Kasumi-1 (cell line): ENCODE measurements at regions not wholly inside any gene's neighbourhood (a gene's known extent, or its start where the extent isn't known, plus 50 kb on each side); places are given as distances from the start of the nearest gene placed in this dataset.
"Not testable (repeated sequence)": the region's sequence is repeated elsewhere in the genome, so short reads cannot be mapped to it uniquely, and the experiment has no call there.

Experiments
- DNase-seq, 2 experiments: peaks; one replicate each; lab custom pipeline; 2025; lab: John Stamatoyannopoulos, UW

DNA sequence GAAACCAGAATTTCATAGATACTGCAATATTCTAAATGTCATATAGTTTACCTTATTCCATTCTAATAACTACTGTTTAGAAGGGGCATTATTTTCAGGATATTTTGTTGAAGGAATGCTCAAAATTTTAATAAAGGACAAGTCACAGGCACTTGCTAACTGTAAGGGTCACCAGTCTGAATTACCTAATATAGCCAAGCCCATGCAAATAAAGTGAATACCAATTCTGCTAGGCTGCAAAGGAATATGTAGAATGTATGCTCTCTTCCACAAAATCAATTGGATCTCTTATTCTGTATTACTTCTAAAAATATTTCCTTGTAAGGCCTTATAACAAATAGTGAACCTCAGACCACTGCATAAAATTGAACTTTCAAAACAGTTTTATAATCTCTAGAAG is 52.3 kb upstream of the FAT4 start:
- no peak for DNase-seq

DNA sequence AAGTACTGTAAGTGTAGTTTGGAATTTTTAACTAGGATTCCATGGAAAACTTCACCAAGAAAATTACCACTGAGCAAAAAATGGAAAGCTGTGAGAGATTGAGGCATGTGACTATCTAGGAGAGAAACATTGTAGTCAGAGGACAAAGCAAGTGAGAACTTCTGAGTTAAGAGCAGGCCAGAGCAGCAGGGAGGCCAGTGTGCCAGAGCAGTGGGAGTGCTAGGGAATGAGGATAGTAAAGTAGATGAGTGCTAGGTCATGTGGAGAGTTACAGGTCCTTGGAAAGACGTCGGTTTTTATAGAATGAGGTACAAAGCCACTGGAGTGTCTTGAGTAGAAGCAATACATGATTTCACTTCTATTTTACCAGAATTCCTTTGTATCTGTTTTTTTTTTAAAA is 52.7 kb upstream of the FAT4 start:
- no peak for DNase-seq

DNA sequence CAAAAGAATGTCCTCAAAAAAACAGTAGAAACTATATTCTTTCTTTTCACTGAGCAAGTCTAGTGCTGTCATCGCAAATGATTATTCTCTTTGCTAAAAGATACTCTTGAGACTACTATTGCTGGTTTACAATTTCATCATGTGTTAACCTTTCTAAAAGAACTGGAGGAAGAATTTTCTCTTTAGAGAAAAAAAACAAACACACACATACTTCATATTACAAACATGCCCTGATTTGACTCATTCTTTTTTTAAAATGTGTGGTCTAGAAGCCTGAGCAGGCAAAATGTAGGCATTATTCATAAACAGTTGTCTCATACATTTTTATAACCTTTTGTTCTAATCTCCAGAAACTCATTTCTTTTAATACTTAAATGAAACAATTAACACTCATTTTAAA is 60.6 kb upstream of the FAT4 start:
- DNase-seq: no peak

DNA sequence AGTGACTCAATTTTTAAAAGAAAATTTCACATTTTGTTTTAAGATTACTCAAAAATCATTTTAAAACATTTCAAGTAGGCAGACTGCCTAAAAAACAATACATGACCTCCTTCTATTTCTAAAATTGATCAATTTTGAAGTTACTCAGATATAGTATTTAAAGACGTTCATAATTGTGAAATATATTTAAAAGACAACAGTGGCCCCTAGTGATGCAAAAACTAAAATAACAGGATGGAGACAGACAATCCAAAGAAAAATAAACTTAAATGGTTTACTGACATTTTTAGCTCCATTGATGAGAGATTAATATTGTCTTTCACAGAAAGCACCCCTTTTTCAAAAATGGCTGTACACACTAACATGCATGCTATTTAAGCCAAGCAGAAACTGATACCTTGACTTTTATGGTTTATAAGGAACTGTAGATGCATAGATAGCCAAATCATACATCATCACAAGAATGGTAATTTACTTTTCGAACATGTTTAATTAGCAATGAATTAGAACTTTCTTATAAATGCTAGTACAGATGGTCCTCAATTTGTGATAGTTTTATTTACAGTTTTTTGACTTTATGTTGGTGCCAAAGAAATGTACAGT is 69.8 kb upstream of the FAT4 start:
- peak; percentile 36 to 55 for DNase-seq

DNA sequence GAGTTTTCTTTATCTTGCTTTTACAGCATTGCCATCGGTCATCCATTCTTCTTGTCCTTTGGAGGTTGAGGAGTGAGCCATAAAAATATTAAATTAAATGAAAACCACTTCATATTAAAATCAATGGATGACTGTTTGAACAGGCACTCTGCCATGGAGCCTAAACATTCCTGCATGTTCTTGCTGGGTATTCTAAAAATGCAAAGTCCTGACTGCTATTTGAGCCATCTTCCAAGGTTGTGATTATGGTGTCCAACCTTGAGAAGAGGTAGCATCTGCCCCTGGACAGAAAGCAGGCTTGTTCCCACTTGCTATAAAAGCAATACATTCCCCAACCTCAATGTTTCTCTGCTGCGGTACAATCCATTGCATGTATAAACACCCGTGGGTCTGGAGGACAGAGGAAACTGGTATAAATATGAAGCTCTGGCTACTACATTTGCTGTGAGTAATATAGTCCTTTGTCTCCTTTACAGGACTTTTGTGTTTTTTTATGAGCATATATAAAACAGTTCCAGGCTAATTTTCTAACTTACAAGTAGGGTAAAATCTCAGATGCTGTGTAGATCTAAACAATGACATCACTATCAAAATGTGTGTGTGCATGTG is 70.9 kb upstream of the FAT4 start:
- no peak for DNase-seq

DNA sequence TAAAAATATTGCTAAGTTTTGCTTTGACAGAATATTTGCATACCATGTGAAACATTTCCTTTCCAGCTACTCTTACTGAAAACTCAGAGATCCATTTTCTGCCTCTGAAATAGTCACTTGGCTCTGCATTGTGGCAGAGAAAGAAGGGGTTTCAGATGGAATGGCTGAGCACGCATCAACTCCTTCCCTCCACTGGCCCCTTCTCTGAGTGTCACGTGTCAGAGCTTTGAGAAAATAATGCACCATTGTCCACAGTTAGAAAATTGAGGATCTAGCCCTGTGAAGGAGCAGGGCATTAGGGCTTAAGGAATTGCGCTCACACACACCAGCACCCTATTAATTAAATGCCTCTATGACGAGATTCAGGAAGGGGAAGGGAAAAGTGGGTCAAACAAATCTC is 78.8 kb upstream of the FAT4 start:
- DNase-seq: no peak

DNA sequence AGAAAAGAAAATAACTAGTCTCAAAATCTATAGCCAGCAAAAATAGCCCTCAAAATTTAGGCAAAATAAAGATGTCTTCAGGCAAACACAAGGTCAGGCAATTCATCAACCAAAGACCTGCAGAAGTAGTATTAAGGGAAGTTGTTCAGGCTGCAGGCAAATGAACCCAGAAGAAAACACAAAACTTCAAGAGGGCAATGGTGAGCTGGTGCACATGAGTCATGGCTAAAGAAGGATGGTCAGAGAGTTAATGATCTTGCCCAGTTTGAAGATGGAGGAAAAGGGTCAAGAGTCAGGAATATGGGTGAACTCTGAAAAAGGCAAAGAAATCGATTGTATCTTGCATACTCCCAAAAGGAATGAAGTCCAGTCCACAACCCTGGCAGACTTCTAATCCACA is 83.1 kb upstream of the FAT4 start:
- DNase-seq: no peak

DNA sequence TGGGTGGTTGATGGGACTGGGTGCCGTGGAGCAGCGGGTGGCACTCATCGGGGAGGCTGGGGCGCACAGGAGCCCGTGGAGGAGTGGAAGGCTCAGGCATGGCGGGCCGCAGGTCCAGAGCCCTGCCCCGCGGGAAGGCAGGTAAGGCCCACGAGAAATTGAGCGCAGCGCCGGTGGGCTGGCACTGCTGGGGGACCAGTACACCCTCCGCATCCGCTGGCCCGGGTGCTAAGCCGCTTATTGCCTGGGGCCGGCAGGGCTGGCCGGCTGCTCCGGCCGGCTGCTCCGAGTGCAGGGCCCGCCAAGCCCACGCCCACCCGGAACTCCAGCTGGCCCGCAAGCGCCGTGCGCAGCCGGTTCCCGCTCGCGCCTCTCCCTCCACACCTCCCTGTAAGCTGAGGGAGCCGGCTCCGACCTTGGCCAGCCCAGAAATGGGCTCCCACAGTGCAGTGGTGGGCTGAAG is 85.1 kb upstream of the FAT4 start:
- no peak for DNase-seq

DNA sequence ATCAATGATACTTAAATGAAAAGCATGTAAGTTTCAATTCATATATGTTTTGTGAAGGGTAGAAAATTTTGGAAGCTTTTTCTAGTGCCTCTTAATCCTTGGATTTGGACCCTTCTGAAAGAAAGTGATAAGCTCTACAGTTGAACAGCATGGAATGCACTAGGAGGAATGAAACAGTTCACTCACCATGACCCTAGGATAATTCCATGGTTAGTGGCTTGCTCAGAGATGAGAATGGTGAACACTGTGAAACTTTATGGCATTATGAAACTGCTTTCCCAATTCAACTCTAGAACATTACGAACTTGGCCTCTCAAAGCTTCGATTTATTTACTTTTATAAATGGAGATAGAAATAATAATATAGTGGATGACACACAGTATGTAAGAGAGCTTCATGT is 88.9 kb upstream of the FAT4 start:
- DNase-seq: no peak

DNA sequence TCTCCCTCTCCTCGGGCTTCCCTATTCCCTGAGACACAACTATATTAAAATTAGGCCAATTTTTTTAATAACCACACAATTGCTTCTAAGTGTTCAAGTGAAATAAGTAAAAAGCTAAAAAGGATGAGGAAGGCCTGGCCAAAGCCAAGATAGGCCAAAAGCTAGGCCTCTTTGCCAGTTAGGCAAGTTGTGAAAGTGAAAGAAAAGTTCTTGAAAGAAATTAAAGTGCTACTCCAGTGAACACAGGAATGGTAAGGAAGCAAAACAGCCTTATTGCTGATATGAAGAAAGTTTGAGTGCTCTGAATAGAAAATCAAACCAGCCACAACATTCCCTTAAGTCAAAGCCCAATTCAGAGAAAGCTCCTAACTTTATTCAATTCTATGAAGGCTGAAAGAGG is 114.2 kb upstream of the FAT4 start:
- DNase-seq: no peak

DNA sequence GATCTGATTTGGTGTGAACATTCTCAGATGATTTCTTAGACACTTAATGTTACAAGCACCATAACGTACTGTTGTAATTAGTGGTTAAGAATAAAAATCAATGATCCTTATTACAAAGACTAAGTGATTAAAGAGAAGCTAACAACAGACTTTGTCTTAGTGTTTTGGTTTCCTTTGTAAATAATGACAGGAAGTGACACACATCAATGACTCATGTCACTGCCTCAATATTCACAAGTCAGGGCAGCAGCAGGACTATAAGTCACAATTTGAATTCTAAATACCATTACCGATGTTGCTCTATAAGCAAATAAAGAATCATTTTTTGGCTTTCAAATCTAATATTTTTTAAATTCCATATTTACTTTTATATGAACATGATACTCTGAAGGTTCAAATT is 115.8 kb upstream of the FAT4 start:
- no peak for DNase-seq

DNA sequence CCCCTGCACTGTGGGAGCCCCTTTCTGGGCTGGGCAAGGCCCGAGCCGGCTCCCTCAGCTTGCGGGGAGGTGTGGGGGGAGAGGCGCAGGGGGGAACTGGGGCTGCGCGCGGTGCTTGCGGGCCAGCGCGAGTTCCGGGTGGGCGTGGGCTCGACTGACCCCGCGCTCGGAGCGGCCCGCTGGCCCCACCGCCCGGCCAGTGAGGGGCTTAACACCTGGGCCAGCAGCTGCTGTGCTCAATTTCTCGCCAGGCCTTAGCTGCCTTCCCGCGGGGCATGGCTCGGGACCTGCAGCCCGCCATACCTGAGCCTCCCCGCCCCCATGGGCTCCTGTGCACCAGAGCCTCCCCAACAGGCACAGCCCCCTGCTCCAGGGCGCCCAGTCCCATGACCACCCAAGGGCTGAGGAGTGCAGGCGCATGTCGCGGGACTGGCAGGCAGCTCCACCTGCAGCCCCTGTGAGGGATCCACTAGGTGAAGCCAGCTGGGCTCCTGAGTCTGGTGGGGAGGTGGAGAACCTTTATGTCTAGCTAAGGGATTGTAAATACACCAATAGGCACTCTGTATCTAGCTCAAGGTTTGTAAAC is 122.8 kb upstream of the FAT4 start:
- DNase-seq: not testable (repeated sequence)

DNA sequence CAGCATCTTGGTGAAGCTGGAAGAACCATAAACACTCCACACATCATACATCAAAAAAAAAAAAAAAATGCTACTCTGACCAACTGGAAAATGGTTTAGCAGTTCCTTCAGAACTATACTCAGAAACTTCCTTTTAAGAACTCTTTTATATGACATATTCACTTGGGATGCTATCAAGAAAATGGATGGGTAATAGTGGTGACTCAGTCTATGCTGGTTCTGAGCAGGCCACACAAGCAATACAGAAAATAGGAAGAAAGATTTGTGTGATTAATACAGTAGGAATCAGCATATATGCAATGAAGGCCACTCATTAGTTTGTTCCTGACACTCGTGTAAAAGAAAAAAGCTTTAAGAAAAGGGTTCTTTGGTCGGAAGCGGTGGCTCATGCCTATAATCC is 123.5 kb upstream of the FAT4 start:
- DNase-seq: no peak

DNA sequence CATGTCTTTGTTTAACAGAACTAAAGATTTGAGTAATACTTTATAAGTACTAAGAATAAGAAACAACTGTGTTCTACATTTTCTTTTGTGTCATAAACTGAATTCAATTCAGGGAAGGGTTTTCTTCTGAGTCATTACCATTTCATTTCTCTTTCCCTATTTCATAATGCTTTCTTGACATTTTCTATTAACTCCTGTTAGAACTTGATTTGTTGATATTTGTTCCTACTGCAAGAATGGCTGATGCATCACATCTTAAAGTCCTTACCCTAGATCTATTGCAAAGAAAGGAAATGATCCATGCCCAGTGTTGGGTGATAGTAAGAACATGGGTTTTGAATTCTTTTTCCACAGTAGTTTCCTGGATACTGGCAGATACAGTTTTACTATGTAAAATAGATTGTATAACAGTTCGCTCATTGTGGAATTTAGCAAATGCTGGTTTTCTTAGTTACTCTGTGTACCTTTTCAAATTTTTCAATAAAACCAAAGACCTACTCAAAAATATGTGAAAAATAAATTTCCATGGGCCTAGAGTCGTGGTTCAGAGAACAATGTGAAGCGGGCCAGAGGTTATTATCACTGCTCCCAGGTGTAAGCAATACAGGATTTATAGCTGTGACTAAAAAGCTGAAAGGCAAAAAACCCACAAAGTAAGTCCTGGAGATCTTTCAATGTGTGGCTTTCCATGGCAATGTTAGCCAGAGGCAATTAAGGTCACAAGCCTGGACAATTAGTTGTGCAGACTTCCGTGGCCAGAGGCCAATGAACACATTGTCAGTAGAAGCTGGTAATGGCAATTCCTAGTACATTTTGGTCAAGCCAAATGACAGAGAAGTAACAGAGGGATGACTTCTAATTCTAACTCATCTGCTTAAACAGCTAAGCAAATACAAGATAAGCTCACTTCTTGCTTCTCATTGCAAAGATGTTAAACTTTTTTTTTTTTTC is 127.3 kb upstream of the FAT4 start:
- DNase-seq: no peak

DNA sequence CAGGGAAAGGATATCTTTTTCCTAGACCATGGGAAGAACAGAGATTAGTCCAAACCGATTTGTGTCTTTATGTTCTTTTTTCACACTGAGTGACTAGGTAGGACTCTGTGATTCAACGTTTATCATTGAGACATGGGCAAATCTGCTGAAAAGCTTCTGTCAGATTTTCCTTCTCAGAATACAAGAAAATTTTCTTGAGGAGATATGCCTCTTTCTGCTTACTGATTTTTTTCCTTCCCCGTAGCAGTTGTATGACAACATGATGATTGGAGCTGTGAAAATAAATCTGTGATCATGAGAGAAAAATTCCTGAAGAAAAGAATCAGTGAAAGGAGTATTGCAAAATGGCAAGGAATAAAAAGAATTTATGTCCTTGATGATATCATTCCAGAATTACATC is 130.6 kb upstream of the FAT4 start:
- no peak for DNase-seq

DNA sequence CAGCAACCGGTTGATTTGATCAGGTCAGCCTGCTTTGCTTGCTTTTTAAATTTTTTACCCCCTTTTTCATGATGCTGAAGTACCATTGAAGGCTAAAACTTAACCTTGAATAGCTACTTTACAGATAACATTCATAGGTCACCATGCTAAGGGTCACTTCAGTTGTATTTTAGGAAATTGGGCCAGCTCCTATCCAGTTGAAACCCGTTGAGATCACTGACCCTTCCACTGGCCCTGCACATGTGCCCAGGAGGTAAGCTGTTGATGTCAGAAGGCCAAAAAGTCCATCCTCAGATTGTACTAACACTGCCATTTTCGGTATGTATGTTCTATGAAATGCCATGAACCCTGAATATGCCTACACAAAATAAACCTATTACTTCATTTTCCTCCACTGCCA is 133.0 kb upstream of the FAT4 start:
- DNase-seq: no peak

DNA sequence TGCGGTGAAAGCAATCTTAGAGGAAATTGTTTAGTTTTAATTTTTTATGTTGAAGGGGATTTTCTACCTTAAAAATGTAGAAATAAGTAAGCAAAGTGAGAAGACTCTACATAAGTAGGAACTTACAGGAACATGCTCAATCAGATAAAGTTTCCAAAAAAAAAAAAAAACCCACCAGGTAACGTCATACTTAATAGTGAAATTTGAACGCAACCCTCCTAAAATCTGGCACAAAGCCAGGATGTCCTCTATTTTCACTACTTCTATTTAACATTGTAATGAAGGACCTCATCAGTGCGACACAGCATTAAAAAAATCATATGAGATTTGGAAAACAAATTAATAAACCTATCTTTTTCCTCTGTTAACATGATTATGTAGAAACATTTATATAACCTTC is 135.0 kb upstream of the FAT4 start:
- DNase-seq: no peak

DNA sequence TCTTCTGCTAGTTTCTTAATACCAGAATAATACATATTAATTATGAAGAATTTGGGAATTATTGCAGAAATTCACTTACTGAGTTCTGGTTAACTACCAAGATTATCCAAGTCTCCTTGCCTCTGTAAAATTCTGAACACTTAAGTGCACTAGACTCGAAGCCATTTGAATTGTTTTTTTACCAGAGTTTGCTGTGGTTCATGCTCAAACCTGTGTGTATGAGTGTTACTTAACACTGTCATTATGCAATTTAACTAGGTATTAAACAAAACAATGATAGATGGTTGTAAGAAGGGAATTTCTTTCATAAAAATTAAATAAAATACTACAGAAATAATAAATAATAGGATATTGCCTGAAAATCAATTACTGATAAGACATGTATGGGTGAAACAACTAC is 145.6 kb upstream of the FAT4 start:
- no peak for DNase-seq

DNA sequence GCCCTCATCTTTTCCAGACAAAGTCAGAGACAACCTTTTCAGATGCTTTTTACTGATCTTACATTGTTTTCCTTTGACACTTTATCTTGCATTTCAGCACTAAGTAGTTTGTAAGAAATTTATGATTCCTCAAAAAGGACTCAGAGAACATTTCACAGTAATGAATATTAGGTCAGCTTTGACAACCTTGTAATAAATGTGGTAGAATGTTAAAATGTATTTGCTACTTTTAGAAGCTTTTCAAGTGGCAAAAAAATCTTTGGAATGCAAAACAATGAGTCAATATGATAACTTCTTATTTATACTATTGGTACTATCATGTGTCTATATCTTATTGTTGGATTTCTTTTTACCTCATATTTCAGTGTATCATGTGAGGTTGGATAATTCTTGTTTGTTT is 146.2 kb upstream of the FAT4 start:
- DNase-seq: no peak

DNA sequence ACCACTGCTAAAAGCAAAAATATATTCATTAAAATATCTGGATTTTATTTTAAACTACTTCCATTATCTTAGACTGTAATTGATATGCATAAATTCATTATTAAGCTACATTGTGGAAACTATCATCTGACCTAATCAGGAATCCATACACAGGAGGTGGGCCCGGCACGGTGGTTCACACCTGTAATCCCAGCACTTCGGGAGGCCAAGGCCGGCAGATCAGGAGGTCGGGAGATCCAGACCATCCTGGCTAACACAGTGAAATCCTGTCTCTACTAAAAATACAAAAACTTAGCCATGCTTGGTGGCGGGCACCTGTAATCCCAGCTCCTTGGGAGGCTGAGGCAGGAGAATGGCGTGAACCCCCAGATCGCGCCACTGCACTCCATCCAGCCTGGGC is 148.7 kb upstream of the FAT4 start:
- DNase-seq: not testable (repeated sequence)

DNA sequence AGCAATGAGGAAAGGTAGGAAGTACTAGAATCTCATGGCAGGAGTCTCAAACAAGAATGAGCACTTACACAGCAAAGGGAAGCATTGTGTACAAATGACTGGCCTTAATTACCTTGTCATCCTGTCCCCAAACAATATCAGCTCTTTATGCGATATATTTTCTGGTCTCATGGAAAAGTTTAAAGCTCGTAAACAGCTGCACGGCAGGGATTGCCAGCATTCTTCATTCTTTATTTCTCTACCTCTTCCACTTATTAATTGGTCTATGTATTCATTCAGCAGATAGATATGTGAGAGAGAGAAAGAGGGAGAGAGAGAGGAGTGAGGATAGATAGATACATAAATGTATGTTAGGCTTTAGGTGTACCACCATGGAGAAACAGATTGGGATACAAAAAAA is 155.8 kb upstream of the FAT4 start:
- DNase-seq: no peak

DNA sequence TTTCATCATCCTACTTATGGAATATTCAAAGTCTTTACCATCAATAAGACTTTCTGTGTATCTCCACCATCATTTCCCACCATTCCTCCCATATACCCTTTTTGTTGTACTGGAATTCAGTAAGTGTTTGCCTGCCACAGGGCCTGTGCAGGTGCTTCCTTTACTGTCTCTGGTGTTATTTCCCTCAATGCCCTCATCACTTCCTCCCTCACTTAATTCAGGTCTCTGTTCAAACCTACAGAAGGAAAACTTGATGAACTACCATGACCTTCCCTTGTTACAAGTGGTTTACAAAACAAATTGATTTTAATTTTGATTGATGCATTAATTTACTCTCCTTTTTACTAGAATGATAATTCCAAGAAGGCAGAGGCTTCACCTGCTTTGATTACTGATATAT is 159.5 kb upstream of the FAT4 start:
- no peak for DNase-seq

DNA sequence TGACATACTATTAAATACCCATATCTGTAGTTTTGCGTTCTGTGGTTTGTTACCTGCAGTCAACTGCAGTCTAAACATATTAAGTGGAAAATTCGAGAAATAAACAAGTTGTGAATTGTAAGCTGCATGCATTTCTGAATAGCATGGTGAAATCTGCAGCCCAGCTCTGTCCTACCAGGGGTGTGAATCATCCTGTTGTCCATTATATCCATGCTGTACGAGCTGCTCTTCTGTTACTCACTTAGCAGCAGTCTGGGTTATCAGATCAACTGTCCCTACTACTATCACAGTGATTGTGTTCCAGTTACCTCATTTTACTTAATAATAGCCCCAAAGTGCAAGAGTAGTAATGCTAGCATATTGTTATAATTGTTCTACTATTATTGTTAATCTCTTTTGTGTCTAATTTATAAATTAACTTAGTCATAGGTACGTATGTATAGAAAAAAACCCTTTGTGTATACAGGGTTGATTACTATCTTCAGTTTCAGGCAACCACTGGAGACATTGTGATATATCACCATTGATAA is 173.7 kb upstream of the FAT4 start:
- DNase-seq: no peak
